Nephron (organoid): ENCODE measurements at regions not wholly inside any gene's neighbourhood (a gene's known extent, or its start where the extent isn't known, plus 50 kb on each side); places are given as distances from the start of the nearest gene placed in this dataset.

ENCODE experiments used
- H3K27ac Mint-ChIP-seq, 3 experiments: 2 replicates each; pipeline ENCODE4 v1.8.0; 2020; ENCODE audit warnings: mixed read lengths in 3 of 3, mild to moderate bottlenecking in 2 of 3, moderate library complexity in 1 of 3
- H3K27me3 Mint-ChIP-seq: 2 replicates; pipeline ENCODE4 v1.8.0; 2021; ENCODE audit warnings: low read depth, mild to moderate bottlenecking, moderate library complexity, mixed read lengths
- H3K36me3 Mint-ChIP-seq: 2 replicates; pipeline ENCODE4 v1.8.0; 2020; ENCODE audit warnings: low read depth, mixed read lengths
- H3K4me1 Mint-ChIP-seq: 2 replicates; pipeline ENCODE4 v1.8.0; 2020; ENCODE audit warnings: mixed read lengths
- H3K4me3 Mint-ChIP-seq, 3 experiments: 2 replicates each; pipeline ENCODE4 v1.8.0; 2020; ENCODE audit warnings: mild to moderate bottlenecking in 3 of 3, mixed read lengths in 3 of 3, moderate library complexity in 2 of 3
- H3K9me3 Mint-ChIP-seq: 2 replicates; pipeline ENCODE4 v1.8.0; 2020; ENCODE audit warnings: mixed read lengths
- TF ChIP-seq, protein P1 (sequence below), 3 experiments: fragments of 200-600 bp; sonication (generic); IDR thresholded peaks; one replicate each; pipeline ENCODE4 v1.5.0; 2021; ENCODE audit warnings: antibody characterized with exemption in 3 of 3; ENCODE audit not compliant: unreplicated experiment in 3 of 3

DNA sequence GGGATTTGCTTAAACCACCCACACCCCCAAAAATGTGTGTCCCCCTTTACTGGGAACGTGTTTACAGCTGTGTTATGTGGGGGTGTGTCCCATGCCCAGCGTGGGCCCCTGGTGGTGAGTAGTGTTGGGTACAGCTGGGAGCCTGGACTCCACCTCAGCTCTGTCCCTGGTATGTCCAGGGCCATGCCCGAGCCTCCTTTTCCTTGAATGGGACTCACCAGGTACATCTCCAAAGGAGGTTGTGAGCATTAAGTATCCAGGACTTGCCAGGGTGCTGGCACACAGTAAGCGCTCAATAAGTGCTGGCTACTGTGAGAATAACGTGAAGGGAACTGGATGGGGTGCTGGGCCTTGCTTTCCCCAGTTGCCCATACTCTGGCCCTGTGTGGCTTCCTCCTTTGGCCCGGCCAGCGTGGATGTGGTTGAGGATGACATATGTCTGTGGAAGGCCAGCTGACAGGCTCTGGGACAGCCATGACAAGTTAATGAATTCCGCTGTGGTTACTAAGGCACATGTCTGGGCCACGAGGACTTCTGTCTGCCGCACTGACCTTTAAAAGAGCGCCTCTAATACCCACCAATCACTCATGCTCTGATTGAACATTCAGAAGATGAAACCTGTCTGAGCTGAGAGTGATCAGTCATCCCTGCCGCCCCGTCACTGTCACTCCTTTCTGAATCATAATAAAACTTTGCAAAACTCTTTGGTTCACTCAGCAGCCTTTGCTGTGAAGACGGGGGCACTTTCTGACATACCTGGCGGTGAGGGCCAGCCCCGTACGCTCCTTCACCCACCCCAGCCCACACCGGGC, 74.7 kb downstream of the DIO3 start:
- no peaks in the 10 kb centered on the region for H3K4me1 Mint-ChIP-seq
- no peaks in the 10 kb centered on the region for H3K9me3 Mint-ChIP-seq
- TF ChIP-seq, protein P1, sequence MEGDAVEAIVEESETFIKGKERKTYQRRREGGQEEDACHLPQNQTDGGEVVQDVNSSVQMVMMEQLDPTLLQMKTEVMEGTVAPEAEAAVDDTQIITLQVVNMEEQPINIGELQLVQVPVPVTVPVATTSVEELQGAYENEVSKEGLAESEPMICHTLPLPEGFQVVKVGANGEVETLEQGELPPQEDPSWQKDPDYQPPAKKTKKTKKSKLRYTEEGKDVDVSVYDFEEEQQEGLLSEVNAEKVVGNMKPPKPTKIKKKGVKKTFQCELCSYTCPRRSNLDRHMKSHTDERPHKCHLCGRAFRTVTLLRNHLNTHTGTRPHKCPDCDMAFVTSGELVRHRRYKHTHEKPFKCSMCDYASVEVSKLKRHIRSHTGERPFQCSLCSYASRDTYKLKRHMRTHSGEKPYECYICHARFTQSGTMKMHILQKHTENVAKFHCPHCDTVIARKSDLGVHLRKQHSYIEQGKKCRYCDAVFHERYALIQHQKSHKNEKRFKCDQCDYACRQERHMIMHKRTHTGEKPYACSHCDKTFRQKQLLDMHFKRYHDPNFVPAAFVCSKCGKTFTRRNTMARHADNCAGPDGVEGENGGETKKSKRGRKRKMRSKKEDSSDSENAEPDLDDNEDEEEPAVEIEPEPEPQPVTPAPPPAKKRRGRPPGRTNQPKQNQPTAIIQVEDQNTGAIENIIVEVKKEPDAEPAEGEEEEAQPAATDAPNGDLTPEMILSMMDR (IDR thresholded peaks at IDR 0.05; ENCODE audit: unreplicated experiment in 3 of 3): no peak
- peaks cover 16% of the 10 kb centered on the region for H3K27me3 Mint-ChIP-seq
- no peak overlapping the region for H3K4me3 Mint-ChIP-seq
- H3K36me3 Mint-ChIP-seq: no peaks in the 10 kb centered on the region
- H3K27ac Mint-ChIP-seq: no peak overlapping the region

DNA sequence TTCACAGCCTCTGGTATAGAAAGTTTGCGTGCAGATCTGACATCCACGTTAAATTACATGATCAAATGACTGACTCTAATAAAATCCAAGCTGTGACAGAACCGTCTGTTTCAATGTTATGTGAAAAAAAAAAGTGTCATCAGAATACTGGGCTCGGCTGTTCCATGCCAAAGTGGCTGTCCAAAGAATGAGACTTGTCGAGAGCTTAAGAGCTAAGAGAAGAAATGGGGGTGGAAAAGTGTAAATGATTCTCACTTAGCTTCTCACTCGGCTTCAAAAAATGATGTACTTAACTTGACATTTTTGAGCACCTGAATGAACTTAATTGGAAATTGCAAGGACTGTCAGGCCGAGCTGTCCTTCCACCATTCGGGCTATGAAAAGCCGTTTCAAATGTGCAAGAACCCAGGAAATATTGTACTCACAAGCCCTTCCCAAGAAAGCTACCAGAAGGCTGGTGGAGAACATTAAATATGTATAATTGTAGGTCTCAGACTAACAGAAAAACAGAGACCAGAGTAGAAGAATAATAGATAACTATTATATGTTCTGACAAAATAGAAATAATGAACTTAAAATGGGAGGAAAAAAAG, 78.0 kb downstream of the DIO3 start:
- H3K9me3 Mint-ChIP-seq: peaks cover 10% of the 10 kb centered on the region
- peaks cover 7% of the 10 kb centered on the region for H3K27me3 Mint-ChIP-seq
- no peak overlapping the region for H3K27ac Mint-ChIP-seq
- no peak overlapping the region for H3K4me3 Mint-ChIP-seq
- TF ChIP-seq, protein P1 (IDR thresholded peaks at IDR 0.05; ENCODE audit: unreplicated experiment in 3 of 3): no peak
- H3K36me3 Mint-ChIP-seq: no peaks in the 10 kb centered on the region
- no peaks in the 10 kb centered on the region for H3K4me1 Mint-ChIP-seq

DNA sequence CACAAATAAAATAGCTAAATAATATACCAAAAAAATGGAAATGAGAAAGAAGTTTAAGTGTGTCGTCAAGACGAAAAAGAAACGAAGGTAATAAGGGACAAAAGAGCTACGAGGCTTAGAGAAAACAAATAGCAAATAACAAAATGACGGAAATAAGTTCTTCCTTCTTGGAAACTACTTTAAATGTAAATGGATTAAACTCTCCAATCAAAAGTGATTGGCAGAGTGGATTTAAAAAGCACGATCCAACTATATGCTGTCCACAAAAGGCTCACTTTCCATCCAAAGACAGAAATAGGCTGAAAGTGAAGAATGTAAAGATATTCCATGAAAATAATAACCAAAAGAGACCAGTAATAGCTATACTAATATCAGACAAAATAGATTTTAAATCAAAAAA, 82.4 kb downstream of the DIO3 start:
- no peaks in the 10 kb centered on the region for H3K36me3 Mint-ChIP-seq
- no peak overlapping the region for H3K27ac Mint-ChIP-seq
- H3K9me3 Mint-ChIP-seq: peaks cover 30% of the 10 kb centered on the region
- H3K27me3 Mint-ChIP-seq: peaks cover 11% of the 10 kb centered on the region
- TF ChIP-seq, protein P1 (IDR thresholded peaks at IDR 0.05; ENCODE audit: unreplicated experiment in 3 of 3): no peak
- no peaks in the 10 kb centered on the region for H3K4me1 Mint-ChIP-seq
- no peak overlapping the region for H3K4me3 Mint-ChIP-seq

DNA sequence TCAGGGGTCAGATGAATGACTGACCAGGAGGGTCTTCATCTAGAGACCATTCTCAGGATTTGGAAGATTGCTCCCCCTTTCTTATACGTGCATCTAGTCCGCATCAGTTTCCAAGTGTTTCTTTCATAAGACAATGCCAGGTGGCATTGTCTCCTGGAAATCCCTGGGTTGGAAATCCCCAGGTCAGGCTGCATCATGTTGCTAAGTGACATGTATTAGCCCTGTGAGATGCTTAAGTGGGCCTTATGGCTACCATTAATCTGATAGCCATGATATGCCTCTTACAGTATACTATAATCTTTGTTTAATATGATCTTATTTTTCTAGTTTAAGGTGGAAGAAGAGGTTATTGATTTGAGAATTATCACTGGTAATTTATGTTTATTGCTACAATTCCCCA, 92.8 kb downstream of the DIO3 start:
- no peak overlapping the region for H3K4me3 Mint-ChIP-seq
- no peaks in the 10 kb centered on the region for H3K36me3 Mint-ChIP-seq
- peaks cover 46% of the 10 kb centered on the region for H3K27me3 Mint-ChIP-seq
- no peak overlapping the region for H3K27ac Mint-ChIP-seq
- H3K4me1 Mint-ChIP-seq: no peaks in the 10 kb centered on the region
- TF ChIP-seq, protein P1 (IDR thresholded peaks at IDR 0.05; ENCODE audit: unreplicated experiment in 3 of 3): no peak
- H3K9me3 Mint-ChIP-seq: peaks cover 6% of the 10 kb centered on the region

DNA sequence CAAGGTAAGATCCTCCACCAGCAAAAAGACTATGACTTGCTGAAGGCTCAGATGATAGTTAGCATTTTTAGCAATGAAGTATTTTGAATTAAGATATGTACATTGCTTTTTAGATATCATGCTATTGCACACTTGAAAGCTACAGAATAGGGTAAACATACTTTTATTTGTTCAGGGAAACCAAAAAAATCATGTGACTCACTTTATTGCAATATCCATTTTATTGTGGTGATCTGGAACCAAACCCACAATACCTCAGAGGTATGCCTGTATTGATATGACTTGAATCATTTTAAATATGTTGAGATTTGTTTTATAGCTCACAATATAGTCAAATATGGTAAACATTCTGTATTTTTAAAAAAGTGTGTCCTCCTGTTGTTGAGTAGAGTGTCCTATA, 96.1 kb downstream of the DIO3 start:
- no peak overlapping the region for H3K27ac Mint-ChIP-seq
- peaks cover 63% of the 10 kb centered on the region for H3K27me3 Mint-ChIP-seq
- TF ChIP-seq, protein P1 (IDR thresholded peaks at IDR 0.05; ENCODE audit: unreplicated experiment in 3 of 3): no peak
- no peak overlapping the region for H3K4me3 Mint-ChIP-seq
- H3K4me1 Mint-ChIP-seq: no peaks in the 10 kb centered on the region
- no peaks in the 10 kb centered on the region for H3K9me3 Mint-ChIP-seq
- no peaks in the 10 kb centered on the region for H3K36me3 Mint-ChIP-seq
